Activated CD8-positive, alpha-beta memory T cell treated with anti-CD3 and anti-CD28 coated beads, Interleukin-2, amount 50 U/mL, for 1 hour (primary cell): ENCODE measurements at regions not wholly inside any gene's neighbourhood (a gene's known extent, or its start where the extent isn't known, plus 50 kb on each side); places are given as distances from the start of the nearest gene placed in this dataset.

Source experiments
- DNase-seq: peaks from one replicate; pipeline ENCODE4 v3.0.0-alpha.2; 2020; ENCODE audit errors: extremely low read depth

DNA sequence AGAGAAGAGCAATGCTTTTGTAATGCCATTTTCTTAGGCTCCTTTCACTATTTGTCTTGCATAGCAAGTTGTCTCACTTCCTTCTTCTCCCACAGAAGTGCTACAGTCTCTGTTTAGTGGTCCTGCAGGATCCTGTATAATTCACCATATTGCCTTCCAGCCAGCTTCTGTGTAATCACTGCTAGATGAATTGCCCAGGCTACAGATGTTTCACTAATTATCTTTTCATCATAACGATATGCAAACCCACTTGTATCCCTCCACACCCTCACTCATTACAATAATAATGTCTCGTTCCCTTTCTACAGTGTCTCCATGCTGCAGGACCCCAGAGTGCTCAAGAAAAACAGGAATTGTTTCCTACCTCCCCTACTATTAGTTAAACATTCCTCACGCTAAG is 402.9 kb downstream of the TBL1XR1 start:
- no peak for DNase-seq

DNA sequence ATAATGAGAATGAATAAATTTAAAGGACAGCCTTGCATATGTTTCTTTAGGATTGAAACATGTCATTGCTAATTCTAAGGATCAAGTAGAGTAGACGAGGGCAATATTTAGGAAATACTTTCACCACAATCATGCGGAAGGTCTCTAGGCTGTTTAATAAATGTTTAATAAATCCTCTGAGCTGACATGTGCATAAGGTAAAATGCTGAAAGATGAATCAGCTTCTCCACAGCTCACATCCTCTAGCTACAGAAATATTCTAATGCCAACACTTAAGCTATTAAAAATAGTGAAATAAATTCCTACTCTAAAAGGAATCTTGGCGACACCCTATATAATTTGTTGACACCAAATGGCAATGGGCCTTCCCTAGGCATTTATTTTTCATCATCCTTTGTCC is 407.3 kb downstream of the TBL1XR1 start:
- DNase-seq, result no peak

DNA sequence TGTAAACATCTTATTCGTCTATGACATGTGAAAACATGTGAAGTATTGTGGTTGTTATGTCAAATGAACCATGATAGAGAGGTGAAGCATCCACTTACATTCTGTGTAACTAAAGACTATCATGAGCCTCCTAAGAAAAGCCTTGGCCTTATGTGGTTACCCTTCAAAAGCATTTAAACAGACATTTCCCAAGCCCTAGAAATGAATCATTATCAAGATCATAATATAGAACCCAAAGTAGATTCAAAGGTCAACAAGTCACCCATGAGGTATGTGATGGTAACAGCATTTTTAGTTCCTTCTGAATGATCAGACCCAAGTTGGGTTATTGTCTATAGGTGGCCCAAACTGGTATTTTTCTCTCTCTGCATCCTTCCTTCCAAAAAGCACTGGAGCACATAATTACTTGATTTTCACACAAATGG is 408.0 kb downstream of the TBL1XR1 start:
- DNase-seq, result no peak

DNA sequence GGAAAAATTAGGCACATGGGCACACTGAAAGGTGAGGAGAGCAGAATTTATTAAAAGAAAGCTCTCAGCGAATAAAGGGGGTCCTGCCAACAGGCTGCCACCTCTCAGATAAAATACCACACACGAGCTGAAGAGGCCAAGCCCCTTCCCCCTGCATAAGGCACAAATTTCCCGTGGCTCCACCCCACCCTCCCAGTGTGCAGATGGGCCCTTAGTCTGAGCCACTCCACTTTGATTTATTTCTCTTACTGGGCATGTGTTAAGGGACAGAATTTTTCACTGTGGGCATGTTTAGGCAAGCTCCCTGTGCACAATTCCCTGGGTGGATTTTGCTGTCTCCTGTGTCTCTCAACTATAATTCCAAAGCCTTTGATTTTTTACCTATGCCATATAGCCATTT is 409.8 kb downstream of the TBL1XR1 start:
- DNase-seq, result no peak

DNA sequence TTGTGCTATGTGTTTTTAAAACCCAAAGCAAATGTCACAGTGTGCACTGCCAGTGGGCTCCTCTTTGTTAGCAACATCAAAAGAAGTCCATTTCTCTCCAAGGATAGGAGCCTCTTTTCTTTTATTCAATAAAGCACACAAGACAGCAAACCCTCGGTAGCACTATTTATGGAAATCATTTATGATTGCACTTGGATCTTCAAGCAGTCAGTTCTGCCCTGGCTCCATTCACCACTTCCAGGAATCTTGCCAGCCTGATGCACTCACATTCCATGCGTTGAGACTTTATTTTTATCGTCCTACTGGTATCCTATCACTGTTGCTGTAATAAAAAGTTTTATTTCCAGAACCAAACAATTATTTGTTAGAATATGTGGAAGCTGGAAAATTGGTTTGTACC is 412.1 kb downstream of the TBL1XR1 start:
- no peak for DNase-seq

DNA sequence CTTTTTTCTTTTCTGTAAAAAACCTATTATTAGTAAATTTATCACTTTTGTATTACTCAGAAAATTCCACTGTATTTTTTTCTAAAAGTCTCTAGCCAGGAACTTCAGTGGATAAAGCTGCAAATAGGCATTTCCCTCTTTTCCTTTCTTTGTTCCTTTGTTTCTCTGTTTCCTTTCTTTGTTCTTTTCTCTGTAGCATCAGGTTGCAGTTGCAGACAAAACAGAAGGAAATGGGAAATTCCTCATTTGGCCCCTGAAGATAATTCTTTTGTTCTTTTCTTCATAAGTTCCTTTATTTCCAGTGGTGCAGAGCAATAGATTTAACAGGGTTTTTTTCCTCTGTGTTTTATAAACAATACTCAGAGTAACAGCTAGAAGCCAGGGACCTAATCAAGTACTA is 416.5 kb downstream of the TBL1XR1 start:
- DNase-seq, result no peak

DNA sequence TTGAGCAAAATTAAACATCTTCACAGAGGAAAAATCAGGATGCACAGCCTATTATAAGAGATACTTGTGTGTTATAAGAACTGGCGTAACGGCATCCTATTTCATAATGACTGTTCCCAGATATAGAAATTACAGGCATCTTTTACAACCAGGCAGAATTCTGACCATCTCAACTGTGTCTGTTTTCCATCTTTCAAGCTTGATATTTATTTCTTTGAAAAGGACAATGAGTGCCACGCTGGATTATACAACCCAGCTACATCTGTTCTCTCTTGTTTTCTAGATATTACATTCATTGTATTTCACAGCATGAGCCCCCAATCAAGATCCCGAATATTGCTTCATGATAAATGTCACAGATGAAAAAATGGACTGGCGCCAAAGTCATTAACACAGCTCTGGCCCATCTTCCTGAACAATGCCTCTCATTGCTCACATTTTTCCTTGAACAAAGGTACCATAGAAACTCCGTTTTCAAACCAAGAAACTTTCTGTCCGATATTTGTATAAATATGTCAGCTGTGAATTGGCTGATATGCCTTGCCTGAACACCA is 420.6 kb downstream of the TBL1XR1 start:
- DNase-seq, result no peak

DNA sequence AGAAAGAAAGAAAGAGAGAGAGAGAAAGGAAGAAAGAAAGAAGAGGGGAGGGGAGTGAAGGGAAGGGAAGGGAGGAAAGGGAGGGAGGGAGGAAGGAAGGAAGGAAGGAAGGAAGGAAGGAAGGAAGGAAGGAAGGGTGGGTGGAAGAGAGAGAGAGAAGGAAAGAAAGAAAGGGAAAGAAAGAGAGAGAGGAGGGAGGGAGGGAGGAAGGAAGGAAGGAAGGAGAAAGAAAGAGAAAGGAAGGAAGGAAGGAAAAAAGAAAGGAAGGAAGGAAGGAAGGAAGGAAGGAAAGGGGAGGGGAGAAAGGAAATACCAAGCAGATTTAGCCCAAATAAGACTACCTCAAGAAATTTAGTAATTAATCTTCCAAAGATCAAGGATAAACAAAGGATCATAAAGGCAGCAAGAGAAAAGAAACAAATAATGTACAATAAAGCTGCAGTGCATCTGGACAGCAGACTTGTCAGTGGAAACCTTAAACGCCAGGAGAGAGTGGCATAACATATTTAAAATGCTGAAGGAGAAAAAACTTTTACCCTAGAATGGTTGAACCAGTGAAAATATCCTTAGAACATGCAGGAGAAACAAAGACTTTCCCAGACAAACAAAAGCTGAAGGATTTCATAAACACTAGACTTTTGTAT is 427.6 kb downstream of the TBL1XR1 start:
- no peak for DNase-seq

DNA sequence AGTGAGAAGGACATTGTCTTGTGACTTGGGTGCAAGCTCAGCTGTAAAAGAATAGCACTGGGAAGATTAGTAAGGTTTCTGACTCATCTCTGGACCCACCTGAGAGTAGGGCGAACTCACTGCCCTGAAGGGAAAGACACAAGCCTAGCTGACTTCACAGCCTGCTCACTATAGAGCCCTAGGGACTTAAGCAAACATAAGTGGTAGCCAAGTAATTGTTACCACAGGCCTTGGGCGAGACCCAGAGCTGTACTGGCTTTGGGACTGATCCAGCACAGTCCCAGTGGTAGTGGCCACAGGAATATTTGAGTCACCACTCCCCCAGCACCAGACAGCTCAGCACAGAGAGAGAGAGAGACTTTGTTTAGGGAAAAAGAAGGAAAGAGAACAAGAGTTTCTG is 429.9 kb downstream of the TBL1XR1 start:
- DNase-seq, result no peak

DNA sequence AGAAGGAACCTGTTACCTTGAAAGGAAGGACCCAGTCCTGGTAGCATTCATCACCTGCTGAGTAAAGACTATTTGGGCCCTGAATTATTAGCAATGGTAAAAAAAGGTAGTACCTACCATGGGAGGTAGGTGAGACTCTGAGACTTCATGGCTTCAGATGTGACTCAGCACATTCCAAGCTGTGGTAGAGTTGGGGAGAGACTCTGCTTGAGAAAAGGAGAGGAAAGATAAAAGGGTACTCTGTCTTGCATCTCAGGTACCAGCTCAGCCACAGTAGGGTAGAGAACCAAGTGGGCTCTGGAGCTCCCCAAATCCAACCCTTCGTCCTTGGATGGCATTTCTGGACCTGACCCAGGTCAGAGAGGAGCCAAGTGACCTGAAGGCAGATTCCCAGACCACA is 430.4 kb downstream of the TBL1XR1 start:
- no peak for DNase-seq

DNA sequence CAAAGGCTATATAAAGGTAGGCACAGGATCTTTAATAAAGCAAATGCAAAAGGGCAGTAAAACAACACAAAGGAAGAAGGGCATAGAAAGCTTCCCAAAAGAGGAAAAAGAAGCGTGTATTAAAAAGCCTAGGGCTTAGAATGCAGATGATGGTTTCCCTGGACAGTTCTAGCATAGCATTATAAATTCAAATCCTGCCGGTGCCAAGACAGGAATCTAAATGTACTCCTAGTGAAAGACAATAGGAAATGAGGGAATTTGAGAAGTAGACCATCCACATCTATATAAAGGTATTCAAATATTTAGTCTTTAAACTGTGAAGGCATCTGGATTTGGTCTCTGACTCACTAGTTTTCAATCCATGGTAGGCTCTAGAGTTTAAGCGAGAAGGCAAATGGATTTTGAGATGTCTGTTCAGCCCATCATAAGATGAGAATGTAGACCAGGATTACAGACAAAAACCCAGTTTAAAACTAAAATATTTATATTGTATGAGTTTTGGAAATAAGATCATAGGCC is 431.8 kb downstream of the TBL1XR1 start:
- no peak for DNase-seq

DNA sequence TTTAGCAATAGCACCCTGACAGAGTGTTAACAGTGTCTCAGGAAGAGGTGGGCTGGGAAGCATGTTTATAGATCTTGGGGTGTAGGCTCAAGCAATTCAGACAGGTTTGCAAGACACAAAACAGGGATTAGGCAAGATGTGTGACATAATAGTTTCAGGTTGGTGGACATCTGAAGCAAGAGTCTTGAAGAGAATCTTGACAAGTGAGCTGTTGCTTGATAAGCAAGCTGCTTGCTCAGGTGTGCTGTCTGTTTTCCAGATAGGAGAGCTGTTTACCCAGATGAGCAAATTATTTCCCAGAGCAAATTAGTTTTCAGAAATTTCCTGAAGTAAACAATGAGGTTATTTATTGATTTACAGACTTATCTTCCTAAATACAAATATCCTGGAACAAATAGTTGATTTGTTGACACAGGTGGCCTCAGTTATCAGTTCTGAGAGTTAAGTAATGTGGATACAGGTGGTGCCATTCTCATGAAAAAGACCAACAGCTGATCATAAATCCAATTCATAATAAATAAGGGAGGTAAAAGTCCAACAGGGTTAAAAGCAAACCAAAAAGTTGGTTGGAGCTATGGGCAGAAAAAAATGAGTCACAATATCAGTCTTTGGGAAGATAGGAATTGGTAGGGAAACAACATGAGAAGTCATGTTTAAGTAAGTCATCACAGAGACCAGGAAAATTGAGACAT is 437.3 kb downstream of the TBL1XR1 start:
- no peak for DNase-seq

DNA sequence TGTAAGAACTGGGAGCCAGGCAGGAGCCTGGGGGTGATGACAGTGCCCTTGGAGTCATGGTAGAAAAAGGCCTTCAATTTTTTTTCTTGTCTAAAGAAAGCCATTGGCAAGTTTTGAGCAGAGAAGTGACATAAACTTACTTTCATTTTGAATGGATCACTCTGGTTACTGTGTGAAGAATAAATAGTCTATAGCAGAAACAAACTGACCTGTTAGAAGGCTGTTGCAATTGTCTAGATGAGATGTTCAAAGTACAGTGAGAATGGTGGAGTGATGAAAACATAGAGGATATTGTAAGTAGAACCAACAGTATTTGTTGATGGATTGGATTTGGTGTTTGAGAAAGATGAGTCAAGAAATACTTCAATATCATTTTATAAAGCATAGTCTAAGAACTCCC is 439.9 kb downstream of the TBL1XR1 start:
- DNase-seq, result no peak

DNA sequence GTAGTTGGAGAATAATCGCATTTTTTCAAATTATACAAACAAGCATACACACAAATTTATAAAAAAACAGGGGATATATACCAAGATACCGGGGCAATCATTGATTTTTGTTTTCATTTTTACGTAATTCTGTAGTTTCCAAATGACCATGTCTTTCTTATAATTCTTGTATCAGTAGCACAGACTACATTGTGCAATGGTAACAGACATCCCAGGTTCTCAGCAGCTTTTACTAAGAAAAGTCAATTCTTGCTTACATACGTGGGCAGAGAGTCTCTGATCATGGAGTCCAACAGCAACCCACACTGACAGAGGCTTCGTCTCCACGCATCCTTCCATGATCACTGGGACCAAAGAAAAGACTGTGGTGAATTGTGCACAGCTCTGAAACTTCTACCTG is 441.3 kb downstream of the TBL1XR1 start:
- no peak for DNase-seq

DNA sequence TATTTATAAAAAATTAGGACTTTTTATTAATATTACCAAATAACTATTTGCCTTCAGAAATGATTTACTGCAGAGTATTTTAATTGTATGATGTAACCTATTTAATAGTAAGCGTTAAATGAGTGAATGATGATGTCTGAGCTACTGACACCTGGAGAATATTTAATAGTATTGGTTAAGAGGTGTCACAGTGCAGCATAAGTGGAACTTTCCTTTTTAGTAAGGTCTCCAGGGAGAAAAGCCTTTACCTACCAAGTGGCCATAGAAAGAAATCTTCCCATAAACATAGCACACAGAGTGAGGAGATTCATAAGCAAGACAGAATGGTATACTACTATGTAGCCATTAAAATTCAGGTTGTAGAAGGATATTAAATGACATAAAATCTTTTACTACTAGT is 441.7 kb downstream of the TBL1XR1 start:
- DNase-seq, result no peak

DNA sequence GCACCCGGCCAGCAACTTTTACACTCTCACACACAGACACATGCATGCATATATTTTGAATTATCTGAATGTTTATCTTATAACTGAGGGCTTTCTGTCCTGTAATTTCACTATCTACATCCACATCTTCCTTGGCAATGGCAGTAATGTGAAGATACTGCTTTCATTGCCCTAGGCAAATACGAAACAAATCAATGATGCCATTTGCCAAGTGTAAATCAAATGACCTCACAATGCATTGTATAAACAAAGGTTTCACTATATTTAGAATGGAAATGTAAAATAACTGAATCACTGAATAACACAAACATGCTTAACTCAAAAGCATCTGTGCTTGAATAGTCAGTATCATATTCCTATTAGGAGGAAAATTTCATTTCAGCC is 455.6 kb downstream of the TBL1XR1 start:
- DNase-seq, result no peak

DNA sequence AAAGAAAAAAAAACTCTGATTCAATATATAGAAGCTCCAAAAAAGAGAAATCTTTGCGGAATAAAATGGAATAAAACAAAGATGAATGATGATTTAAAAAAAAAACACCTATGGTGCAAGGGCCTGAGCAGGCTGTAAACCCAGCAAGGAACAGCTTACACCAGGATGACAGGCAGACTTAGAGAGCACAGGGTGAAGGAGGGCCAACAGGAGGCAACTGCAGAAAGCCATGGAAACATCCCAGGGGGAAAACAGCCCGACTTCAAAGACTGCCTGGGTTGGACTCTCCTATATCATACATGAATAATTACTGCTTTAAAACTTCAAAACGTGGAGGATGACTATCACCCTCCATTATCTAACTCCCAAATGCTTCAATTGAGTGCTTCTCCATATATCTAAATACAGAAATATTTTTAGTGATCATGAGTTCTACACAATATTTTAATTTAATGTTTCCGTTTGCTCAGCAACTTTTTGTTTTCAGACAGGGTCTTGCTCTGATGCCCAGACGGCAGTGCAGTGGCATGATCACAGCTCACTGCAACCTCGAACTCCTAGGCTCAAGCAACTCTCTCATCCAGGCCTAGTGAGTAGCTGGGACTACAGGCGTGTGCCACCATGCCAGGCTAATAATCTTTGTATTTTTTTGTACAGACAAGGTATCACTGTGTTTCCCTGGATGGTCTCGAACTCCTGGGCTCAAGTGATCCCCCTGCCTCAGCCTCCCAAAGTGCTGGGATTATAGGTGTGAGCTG is 456.2 kb downstream of the TBL1XR1 start:
- DNase-seq, result no peak

DNA sequence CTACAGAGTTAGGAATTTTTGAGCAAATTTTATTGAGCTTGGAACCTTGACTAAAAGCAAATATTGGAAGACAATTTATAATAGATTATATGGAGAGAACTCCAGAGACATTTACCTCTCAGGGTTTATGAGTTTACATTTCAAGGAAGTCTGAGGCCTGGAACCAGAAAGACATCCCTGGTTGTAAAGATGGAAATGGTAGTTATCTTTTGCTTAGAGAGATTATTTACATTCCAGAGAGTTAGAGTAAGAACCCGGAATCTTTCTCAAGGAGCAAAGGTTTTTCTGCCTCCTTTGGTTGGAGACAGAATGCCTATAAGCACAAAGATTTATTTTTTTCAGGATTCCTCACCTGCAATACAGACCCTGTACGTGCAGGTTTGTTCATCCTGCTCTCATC is 458.1 kb downstream of the TBL1XR1 start:
- no peak for DNase-seq

DNA sequence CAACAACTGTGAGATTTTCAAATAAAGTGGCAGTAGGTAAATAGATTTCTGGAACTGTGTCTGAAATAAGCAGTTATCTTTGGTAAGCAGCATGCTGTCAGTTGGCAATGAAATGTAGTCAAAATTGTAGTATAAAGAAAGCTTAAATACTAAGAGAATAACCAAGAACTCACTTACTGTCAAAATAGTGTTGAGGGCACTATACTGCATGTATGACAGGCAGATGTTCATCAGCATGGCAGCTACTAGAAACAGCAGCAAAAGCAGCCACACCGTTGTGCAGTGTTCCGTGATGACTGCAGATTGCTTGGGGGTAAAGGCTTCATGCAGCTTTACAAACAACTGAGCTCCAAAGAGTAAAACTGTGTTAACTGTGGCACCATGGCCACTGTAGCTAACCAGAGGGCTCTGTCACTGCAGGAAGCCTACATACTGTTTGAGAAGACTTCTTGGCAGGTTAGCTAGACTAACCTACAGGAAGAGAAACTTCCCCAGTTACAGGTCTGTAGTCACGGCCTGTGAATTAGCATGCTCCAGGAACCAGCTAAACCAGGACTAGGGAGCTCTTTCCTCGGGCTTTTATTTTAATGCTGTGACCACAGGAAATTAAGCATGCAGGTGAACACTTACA is 459.7 kb downstream of the TBL1XR1 start:
- no peak for DNase-seq

DNA sequence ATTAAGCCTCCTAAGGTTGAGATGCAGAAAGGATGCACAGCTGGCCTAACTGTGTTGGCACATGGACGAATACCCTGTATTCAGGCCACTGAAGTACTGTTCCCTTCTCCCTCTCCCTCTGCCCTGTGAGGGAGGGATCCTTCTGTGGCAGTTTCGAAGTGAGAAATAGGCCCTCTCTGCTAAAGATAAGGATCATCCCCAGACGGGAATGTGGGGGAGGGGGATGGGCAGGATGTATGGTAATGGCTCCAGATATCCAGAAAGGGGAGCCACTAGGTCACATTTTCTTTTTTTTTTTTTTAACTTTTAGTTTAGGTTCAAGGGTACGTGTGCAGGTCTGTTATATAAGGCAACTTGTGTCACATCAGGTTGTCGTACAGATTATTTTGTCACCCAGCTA is 463.1 kb downstream of the TBL1XR1 start:
- no peak for DNase-seq

DNA sequence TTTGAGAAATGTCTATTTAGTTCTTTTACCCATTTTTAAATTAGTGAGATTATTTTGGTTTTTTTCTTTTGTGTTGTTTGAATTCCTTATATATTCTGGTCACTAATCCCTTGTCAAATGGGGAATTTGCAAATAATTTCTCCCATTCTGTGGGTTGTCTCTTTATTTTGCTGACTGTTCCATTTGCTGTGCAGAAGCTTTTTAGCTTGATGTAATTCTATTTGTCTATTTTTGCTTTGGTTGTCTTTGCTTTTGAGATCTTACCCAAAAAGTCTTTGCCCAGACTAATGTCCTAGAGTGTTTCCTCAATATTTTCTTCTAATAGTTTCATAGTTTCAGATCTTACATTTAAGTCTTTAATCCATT is 472.9 kb downstream of the TBL1XR1 start:
- DNase-seq, result no peak

DNA sequence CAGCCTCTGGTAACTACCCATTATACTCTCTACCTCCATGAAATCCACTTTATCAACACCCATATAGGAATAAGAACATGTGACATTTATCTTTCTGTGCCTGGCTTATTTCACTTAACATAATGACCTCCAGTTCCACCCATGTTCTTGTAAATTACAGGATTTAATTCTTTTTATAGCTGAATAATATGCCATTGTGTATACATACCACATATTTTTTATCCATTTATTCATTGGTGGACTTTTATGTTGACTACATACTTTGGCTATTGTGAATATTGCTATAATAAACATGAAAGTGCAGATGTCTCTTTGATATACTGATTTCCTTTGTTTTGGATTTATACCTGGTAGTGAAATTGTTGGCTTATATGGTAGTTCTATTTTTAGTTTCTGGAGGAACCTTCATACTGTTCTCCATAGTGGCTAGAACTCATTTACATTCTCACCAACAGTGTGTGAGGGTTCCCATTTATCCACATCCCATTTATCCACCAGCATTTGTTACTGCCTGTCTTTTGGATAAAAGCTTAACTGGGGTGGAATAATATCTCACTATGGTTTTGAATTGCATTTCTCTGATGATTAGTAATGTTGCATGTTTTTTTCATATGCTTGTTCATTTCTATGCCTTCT is 473.4 kb downstream of the TBL1XR1 start:
- no peak for DNase-seq
